Parathyroid adenoma (tissue), 2 donors: ENCODE measurements at regions not wholly inside any gene's neighbourhood (a gene's known extent, or its start where the extent isn't known, plus 50 kb on each side); places are given as distances from the start of the nearest gene placed in this dataset.
"Not testable (repeated sequence)": the region's sequence is repeated elsewhere in the genome, so short reads cannot be mapped to it uniquely, and the experiment has no call there.

Source experiments
- H2AFZ ChIP-seq: fragments of 300-600 bp; sonication (generic); one replicate; pipeline ENCODE4 v1.7.0; 2017; ENCODE audit warnings: antibody characterized with exemption, mild to moderate bottlenecking
- H3K27ac ChIP-seq: fragments of 300-600 bp; sonication (generic); one replicate; pipeline ENCODE4 v1.7.0; 2017
- H3K27me3 ChIP-seq: fragments of 300-600 bp; sonication (generic); one replicate; pipeline ENCODE4 v1.7.0; 2017; ENCODE audit warnings: low read length; ENCODE audit not compliant: control insufficient read depth, insufficient read depth
- H3K36me3 ChIP-seq: fragments of 300-600 bp; sonication (generic); one replicate; pipeline ENCODE4 v1.7.0; 2017; ENCODE audit warnings: low read length; ENCODE audit not compliant: control insufficient read depth, insufficient read depth
- H3K4me1 ChIP-seq: fragments of 300-600 bp; sonication (generic); one replicate; pipeline ENCODE4 v1.7.0; 2017; ENCODE audit warnings: control low read depth
- H3K4me2 ChIP-seq: fragments of 300-600 bp; sonication (generic); one replicate; pipeline ENCODE4 v1.7.0; 2017; ENCODE audit warnings: low read length
- H3K4me3 ChIP-seq: fragments of 300-600 bp; sonication (generic); one replicate; pipeline ENCODE4 v1.7.0; 2017; ENCODE audit warnings: low read depth, low read length
- H3K79me2 ChIP-seq: fragments of 300-600 bp; sonication (generic); one replicate; pipeline ENCODE4 v1.7.0; 2017; ENCODE audit warnings: control low read depth
- H3K9ac ChIP-seq: fragments of 300-600 bp; sonication (generic); one replicate; pipeline ENCODE4 v1.7.0; 2017; ENCODE audit warnings: mild to moderate bottlenecking
- H3K9me3 ChIP-seq: fragments of 300-600 bp; sonication (generic); one replicate; pipeline ENCODE4 v1.7.0; 2017; ENCODE audit warnings: low read length; ENCODE audit not compliant: control insufficient read depth
- CTCF ChIP-seq: fragments of 300-600 bp; sonication (generic); IDR thresholded peaks from one replicate; pipeline ENCODE4 v1.7.0; 2017; ENCODE audit warnings: antibody characterized with exemption, mild to moderate bottlenecking
- donor health status: primary hyperparathyroidism.

DNA sequence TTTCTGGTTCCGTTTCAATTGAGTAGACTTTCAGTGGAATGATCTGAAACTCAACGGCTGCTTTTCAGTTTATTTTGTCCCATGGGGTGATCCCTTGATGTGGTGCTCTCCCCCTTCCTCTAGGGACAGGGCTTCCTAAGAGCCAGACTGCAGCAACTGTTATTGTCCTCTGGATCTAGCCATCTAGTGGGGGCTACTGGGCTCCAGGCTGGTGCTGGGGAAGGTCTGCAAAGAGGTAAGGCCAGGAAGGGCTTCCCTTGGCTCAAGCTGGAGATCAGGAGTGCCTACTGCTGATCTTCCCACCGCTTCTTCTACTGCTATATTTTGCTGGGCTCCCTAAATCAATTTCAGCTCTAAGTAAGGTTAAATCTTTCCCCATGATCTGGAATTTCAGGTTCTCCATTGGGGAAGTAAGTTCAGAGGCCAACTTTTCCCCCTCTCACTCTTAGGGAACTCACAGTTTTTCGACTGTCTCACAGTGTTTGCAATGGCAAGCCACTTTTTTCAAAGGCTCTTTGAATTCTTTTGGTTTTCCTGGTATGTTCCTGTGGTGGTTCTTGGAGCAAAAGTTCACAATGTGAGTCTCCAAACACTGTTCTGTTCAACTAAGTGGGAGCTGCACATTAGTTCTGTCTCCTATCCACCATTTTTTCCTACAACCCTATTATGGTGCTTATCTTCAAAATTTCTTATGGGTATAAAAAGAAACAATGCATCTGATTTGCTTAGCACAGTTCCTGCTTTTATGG lies 286.2 kb upstream of the EXOC2 start:
- no peaks in the 10 kb centered on the region for H3K27me3 ChIP-seq
- H3K79me2 ChIP-seq, result no peaks in the 10 kb centered on the region
- H3K27ac ChIP-seq, result no peak overlapping the region
- H3K4me1 ChIP-seq, result no peaks in the 10 kb centered on the region
- H2AFZ ChIP-seq, result no peak overlapping the region
- no peak for TF ChIP-seq CTCF
- no peak overlapping the region for H3K4me3 ChIP-seq
- no peak overlapping the region for H3K4me2 ChIP-seq
- no peaks in the 10 kb centered on the region for H3K9me3 ChIP-seq
- H3K9ac ChIP-seq, result no peak overlapping the region
- H3K36me3 ChIP-seq, result no peaks in the 10 kb centered on the region

GRCh38 chr6:977226-977625 lies 284.3 kb upstream of the EXOC2 start:
- H3K9ac ChIP-seq, H3K9me3 ChIP-seq, H2AFZ ChIP-seq, H3K27ac ChIP-seq, H3K4me1 ChIP-seq, H3K79me2 ChIP-seq, H3K4me3 ChIP-seq, H3K36me3 ChIP-seq, H3K27me3 ChIP-seq, H3K4me2 ChIP-seq: not testable (repeated sequence)

DNA sequence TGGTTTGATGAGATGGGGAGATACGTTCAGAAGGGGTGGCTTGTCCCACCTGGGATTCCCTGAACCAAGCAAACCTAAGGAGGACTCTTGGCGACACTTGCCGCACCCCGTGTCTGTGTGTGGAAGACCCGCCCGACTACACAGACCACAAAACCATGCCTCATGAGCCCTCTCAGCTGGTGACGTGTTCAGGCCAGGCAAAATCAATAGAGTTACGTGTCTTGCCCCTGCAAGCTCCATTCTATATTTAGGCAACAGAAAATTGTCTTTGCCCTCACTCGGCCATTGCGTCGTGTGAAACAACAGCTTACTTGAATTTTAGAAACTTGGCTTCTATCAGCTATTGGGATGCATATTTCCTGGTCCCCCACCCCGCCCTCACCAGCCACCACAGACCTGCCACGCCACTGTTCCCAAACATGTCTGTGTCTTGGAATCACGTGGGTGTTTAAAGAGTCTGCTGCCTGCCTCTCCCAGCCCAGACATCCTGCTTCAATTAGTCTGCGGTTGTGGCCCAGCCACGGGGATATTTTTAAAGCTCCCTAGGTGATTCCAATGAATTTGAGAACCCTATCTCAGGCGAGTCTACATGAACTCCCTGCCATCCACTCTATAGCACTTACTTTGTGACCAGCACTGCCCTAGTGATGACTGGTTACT lies 279.2 kb upstream of the EXOC2 start:
- no peaks in the 10 kb centered on the region for H3K27me3 ChIP-seq
- H3K4me2 ChIP-seq, result no peak overlapping the region
- no peak overlapping the region for H2AFZ ChIP-seq
- no peak for TF ChIP-seq CTCF
- no peaks in the 10 kb centered on the region for H3K4me1 ChIP-seq
- no peak overlapping the region for H3K9ac ChIP-seq
- H3K79me2 ChIP-seq, result no peaks in the 10 kb centered on the region
- H3K9me3 ChIP-seq, result no peaks in the 10 kb centered on the region
- H3K4me3 ChIP-seq, result no peak overlapping the region
- H3K27ac ChIP-seq, result no peak overlapping the region
- H3K36me3 ChIP-seq, result no peaks in the 10 kb centered on the region

GRCh38 chr6:968791-969190 lies 275.9 kb upstream of the EXOC2 start:
- no peak overlapping the region for H3K4me2 ChIP-seq
- H3K27ac ChIP-seq, result no peak overlapping the region
- H3K9me3 ChIP-seq, result no peaks in the 10 kb centered on the region
- no peaks in the 10 kb centered on the region for H3K4me1 ChIP-seq
- H2AFZ ChIP-seq, result no peak overlapping the region
- H3K4me3 ChIP-seq, result no peak overlapping the region
- no peak for TF ChIP-seq CTCF
- H3K27me3 ChIP-seq, result no peaks in the 10 kb centered on the region
- no peak overlapping the region for H3K9ac ChIP-seq
- H3K36me3 ChIP-seq, result no peaks in the 10 kb centered on the region
- no peaks in the 10 kb centered on the region for H3K79me2 ChIP-seq

GRCh38 chr6:967701-968100 lies 274.8 kb upstream of the EXOC2 start:
- TF ChIP-seq CTCF, result no peak
- Histone ChIP-seq H3K9me3 (no peaks in the 10 kb centered on the region), H3K4me1 (no peaks in the 10 kb centered on the region), H3K36me3 (no peaks in the 10 kb centered on the region), H3K4me3 (no peak overlapping the region), H2AFZ (no peak overlapping the region), H3K79me2 (no peaks in the 10 kb centered on the region), H3K27me3 (no peaks in the 10 kb centered on the region), H3K27ac (no peak overlapping the region), H3K9ac (no peak overlapping the region), H3K4me2 (no peak overlapping the region)
